NCI-H526 (cell line): ENCODE measurements at regions not wholly inside any gene's neighbourhood (a gene's known extent, or its start where the extent isn't known, plus 50 kb on each side); places are given as distances from the start of the nearest gene placed in this dataset.
A peak's percentile ranks its signal among the peaks of the same experiment; 100 is the strongest.

Experiments
- DNase-seq, 2 experiments: peaks; one replicate each; lab custom pipeline; 2025; lab: John Stamatoyannopoulos, UW

DNA sequence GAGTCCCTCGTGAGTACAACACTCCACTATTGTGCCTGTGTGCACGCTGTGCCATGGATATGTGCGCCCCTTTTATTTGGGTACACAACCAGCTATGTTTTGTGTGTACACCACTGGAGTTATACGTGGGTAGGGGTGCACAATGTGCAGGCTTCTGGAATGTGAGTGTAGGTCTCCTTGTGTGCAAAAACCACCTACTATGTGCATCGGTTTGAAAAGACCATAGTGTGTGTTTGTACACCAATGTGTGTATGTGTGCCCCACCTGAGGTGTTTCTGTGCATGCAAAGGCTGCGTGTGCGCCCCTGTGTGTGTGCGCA is 86.4 kb upstream of the ALDH1L1 start:
- no peak for DNase-seq

DNA sequence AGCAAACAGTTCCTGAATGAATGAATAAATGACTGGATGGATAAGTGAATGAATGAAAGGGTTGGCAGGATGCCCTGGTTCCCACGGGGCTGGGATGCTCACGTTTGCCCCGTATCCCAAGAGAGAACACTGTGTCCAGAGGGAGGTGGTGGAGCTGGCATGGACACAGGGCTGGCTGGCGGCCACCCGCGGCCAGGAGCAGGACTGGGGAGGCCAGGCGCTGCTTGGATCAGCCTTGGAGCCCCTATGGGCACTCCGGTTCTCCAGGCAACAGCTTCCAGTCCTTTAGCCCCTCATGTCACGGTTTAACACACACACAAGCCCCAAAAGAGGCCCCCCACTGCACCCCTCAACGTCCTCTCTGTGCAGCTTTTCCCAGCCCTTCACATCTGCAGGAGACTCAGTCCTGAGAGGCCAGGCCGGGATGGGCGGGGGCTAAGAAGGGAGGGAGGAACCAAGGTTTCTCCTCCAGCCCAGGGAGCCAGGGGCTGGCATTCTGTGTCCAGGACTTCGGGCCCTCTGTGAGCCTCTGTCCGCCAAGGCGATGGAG is 86.0 kb upstream of the ALDH1L1 start:
- DNase-seq: no peak

DNA sequence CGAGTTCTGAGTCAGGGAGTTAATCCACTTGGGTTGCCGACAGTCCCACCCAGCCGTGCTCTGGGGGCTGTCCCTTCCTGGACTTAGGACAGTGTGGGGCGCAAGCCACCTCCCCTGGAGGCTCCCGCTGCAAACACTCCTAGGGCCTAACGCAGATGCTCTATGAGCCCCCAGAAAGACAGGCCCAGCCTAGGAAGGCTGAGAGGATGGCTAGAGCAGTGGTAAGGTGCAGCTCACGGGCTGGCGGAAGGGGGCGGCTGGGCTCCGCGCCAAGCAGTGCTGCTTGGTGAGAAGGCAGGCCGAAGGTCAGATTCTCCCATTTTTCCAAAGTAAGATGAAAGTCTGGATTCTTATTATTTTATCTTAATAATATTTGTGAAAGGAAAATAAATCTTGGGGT is 84.6 kb upstream of the ALDH1L1 start:
- no peak for DNase-seq

DNA sequence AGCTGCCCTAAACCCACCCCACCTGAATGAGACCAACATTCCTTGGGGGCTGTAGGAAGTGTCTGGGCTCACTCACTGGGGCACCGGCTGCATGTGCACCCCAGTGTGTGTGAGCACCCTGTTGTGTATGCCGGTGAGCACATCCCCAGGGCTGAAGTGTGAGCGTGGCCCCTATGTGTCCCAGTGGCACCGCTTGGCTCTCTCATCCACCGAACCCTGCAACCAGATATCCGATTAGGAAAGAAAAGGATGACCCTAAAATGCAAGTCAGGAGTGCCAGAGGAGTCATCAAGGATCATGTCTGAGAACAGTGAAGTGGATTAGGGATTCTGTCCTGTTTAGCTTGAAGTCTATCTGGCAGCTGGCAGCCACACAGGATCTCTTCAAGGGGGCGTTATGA is 84.0 kb upstream of the ALDH1L1 start:
- DNase-seq: no peak

DNA sequence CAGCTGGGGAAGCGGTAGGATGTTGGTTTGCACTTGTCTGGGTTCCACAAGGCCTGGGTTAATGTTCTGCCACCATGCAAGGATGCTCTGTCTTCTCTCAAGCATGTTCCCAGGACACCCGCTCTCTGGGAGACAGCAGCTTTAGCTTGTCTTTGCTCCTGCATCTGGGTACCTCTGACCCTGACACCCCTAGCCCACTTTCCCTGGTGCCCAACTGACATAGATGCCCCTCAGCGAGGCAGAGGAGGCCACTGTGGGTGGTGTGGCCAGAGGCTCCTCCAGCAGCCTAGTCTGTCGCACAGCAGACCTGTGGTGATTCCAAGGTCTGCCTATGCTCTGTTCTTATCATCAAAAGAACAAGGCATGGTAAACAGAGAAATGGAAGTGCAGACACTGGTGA is 83.6 kb upstream of the ALDH1L1 start:
- no peak for DNase-seq

DNA sequence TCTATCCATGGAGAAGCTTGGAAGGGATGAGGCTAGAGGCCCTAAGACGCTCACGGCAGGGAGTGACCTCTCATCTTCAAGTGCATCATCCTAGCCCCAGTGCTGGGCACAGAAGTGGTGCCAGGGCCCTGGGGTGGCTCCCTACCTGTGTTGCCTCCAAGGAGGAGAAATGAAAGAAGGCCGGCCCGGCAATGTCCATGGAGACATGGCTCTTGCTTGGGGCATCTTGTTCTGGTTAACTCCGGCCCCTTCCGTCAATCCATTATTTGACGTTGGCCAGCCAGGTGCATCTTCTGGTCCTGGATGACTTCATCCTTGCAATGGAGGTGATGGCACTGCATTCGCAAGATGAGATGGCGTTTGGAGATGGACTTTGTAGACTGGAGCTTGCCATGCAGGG is 83.2 kb upstream of the ALDH1L1 start:
- no peak for DNase-seq

DNA sequence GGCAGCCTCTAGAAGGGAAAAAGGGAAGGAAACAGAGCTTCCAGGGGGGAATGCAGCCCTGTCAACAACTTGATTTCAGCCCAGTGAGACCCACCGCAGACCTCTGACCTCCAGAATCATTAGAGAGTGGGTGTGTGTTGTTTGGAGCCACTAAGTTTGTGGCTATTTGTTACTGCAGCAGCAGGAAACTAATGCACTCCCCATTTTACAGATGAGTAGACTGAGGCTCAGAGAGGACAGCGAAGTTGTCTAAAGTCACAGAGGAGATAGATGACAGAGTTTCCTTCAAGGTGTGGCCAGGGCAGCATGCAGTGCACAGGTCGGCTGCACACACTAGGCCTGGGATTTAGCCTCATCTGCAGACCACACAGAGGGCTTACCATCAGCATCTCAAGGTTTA is 81.8 kb upstream of the ALDH1L1 start:
- DNase-seq: no peak

DNA sequence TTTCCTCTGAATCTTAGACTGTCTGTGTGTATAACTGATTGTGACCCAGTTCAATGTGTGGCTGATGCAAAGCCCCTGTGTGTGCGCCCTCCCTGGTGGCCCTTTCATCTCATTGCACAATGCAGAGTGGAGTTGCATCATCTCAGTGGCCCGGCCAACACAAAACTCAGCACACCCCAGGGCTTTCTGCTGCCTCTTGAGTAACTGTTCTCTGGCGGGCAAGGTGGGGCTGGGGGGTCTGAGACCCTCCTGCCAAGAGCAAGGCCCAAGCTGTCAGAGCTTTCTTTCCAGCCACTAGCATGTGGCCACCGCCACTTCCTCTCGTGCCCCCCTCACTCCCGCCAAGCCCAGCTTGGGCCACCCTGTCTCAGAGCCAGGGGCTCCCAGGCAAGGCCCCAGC is 80.7 kb upstream of the ALDH1L1 start:
- DNase-seq: peak; percentile 35 to 50

DNA sequence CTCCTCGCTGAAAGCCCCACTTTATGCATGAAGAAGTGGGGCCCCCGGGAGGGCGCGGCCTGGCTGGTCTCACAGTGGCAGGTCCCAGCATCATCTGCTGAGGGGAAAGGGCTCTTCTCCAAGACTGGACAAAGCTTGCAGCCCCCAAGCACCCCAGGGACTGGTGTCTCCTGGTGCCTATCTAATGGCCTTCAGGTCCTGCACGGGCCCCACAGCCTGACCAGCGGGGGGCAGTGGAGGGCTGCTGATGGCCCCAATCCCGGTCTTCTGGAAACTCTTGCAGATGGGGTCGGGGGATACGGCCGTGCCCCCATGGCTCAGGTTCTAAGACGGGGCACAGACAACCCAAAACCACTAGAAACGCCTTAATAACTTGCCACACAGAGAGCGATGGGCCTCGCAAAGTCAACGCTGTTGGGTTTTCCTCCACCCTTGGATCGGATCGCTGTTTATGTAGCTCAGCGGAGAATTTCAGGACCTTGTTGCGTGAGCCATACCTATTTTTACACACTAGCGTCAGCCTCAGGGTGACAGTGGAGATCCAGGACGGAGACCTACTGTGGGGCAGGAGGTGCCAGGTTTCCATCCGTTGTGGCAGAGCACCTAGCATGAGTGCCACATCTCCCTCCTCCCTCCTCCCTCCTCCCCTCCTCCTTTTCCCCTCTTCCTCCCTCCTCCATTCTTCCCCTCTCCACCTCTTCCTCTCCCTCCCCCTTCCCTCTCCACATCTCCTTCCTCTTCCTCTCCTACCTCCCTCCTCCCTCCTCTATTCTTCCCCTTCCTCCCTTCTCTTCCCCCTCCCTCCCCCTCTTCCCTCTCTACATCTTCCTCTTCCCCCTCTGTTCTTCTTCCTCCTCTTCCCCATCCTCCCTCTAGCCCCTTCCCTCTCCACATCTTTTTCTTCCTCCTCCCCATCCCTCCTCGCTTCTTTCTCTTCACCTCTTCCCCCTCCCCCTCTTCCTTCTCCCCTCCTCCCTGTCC is 79.3 kb upstream of the ALDH1L1 start:
- peak; percentile 45 to 83 for DNase-seq

DNA sequence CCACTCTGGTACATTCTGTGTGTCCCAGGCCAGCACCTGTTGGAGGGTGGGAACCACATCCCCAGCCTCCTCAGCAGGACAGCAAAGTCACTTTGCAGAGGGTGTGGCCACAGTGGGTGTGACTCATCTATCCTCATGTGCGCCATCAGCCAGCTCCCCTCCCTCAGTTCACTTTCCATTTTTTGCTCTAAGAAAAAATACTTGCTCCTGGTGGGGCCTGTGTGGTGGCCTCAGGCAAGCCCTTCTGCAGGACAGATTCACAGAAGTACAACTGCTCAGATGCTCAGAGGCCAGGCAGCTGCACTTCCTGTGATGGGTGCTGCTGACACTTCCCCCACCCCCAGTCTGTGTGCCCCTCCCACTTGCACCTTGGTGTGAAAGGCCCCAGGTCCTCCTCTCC is 78.3 kb upstream of the ALDH1L1 start:
- no peak for DNase-seq

DNA sequence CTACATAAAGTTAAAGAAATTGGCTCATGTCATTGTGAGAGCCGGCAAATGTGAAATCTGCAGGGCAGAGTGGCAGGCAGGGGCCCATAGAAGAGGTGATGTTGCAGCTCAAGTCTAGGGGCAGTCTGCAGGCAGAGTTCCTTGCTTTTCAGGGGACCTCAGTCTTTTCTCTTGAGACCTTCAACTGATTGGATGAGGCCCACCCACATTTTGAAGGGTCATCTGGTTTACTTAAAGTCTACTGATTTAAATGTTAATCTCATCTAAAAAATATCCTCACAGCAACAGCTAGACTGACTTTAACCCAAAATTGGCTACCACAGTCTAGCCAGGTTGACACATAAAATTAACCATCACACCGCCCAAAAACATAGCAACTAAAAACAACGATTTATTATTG is 77.6 kb upstream of the ALDH1L1 start:
- DNase-seq: no peak

DNA sequence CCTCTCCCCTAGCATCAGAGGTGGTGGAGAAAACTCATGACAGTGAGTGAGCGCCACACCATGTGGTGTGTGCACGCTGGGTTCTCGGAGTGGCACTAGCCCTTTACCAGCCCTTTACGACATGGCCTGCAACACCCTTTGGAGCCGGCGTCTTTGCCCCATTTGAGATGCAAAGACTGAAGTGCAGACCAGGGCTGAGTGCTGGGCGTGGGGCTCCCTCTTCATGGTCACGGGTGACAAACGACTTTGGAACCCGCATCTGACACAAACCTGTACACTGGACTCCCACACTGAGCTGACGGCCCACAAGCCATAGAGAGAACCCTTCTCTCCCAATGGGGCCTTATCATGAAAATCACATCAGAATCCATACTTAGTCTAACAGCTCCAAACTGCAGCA is 76.8 kb upstream of the ALDH1L1 start:
- no peak for DNase-seq

DNA sequence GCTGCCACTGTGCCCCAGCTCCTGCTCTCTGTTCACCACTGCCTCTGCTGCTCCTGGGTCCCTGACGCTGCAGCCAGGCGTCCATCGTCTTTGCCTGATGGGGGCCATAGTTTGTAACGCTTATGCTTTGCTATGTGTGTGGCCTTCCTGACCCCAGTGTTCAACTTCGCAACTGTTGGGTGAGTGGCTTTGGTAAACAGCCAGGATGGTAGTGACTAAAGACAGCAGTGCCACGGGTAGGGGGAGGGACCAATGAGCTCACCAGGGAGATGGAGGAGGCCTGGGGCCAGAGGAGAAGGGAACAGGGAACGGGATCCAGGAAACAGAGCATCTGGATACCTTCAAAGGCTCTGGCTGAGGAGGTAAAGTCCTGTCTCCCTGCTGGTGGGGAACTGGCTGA is 75.9 kb upstream of the ALDH1L1 start:
- DNase-seq: no peak

DNA sequence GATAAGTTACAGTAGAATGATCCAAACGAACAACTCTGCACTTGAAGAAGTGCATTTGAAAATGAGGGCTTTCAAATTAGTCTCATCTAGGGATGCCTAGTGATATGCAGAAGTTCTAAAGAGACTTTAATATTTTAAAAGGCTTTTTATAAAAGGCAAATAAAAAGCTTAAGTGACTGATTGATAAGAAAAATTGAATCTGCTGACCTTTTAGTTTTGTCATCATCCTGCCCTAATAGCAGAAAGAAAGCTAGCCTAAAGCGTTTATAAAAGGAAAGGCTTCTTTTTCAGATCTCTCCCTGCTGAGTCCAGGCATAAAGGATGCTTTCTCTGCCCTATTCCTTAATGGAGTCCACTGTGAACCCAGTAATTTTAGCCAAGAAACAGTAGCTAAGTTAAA is 72.7 kb upstream of the ALDH1L1 start:
- DNase-seq: no peak

DNA sequence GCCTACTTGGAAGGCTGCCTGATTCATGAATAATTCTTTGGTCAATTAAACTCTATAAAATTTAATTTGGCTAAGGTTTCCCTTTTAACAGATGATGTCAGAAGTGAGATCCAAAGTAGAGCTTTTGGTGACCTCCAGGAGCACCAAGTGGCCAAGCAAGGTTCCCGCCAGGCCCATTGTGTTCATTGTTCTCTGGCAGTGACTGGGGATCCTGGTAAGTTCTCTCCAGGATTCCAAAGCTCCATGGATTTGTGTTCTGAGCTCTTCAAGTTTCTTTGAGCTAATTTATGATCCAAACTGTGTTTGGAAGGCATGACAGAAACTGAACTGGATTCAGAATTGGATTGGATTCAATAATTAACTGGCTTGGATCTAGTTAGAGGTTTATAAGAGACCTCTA is 72.0 kb upstream of the ALDH1L1 start:
- DNase-seq: no peak

DNA sequence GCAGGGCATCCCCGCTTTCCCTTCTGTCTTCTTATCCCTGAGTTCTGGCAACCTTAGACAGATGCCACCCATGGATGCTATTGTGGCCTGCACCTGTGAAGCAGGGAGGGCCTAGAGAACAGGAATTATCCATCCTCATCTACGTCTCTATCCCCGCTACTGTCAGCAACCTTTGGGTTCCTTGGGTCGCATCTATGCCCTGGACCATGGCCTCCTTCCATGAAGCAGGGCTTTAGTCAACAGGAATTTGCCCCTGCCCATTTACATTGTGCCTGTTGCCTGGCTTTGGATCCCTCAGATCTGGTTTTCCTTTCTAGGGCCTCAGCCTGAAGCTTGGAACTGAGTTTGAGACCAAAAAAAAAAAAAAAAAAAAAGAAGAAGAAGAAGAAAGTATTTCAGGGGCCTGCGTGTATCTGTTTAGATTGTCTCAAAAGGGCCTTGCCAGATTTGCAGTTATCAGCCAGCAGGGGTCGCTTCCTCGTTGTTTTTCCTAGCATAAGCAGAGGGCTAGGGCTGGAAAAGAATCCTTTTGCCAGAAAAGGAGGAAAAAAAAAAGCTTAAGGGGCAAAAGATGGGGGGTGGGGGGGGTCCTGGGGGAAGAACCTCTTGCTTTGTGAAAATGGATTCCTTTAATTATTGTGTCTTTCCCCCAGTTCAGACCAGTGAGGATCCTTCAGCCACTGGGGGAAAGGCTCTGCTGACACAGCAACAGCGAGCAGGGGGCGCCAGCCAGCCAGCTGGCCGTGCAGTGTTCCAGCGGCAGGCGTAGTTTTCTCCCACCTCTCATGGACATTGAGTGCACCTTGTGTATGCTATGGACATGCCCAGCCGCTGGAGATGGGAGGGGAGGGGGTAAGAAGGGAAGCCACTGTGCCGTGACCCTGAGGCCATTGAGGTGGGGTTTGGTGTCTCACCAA is 65.7 kb upstream of the ALDH1L1 start:
- peak; percentile 36 to 78 for DNase-seq
